ENCODE measurements at regions not wholly inside any gene's neighbourhood (a gene's known extent, or its start where the extent isn't known, plus 50 kb on each side); places are given as distances from the start of the nearest gene placed in this dataset.

DNA sequence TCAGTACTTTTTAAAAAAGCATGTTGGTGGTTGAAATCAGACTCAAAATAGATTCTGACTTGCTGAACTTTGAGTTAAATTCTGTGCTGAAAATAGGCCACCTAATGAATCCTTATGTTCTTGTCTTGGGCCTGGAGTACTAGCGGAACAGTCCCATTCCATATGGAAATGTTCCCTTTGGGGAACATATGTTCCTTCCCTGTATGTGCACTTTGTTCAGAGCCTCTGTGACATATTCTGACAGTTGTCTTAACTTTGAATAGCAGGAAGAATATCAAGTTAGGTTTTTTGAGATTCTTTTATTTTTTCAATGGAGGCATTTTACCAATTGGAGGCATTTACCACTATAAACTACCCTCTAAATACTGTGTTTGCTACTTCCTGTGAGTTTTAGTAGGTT lies 1667.8 kb downstream of the PLA2G4A start:
- DNase-seq (ENCODE audit: low read depth) = no peak
- TF ChIP-seq, protein P1, sequence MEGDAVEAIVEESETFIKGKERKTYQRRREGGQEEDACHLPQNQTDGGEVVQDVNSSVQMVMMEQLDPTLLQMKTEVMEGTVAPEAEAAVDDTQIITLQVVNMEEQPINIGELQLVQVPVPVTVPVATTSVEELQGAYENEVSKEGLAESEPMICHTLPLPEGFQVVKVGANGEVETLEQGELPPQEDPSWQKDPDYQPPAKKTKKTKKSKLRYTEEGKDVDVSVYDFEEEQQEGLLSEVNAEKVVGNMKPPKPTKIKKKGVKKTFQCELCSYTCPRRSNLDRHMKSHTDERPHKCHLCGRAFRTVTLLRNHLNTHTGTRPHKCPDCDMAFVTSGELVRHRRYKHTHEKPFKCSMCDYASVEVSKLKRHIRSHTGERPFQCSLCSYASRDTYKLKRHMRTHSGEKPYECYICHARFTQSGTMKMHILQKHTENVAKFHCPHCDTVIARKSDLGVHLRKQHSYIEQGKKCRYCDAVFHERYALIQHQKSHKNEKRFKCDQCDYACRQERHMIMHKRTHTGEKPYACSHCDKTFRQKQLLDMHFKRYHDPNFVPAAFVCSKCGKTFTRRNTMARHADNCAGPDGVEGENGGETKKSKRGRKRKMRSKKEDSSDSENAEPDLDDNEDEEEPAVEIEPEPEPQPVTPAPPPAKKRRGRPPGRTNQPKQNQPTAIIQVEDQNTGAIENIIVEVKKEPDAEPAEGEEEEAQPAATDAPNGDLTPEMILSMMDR (IDR thresholded peaks at IDR 0.05; ENCODE audit: low read depth, low read length, missing control alignments) = no peak
- in situ Hi-C loops (cut with HindIII; ENCODE audit: low sequenced_read_pairs) = no loop called here
- H3K4me3 ChIP-seq (ENCODE audit: low read depth, low read length) = no peak overlapping the region

- in situ Hi-C loops (cut with HindIII; ENCODE audit: low sequenced_read_pairs) = no loop called here
- no peak for DNase-seq (ENCODE audit: low read depth)
- TF ChIP-seq, protein P1 (IDR thresholded peaks at IDR 0.05; ENCODE audit: low read depth, low read length, missing control alignments) = no peak
- H3K4me3 ChIP-seq (ENCODE audit: low read depth, low read length) = no peak overlapping the region
These were observed 1668.3 kb downstream of the PLA2G4A start for GRCh38 chr1:188497020-188497419.

GRCh38 chr1:188499690-188500089 lies 1670.9 kb downstream of the PLA2G4A start:
- TF ChIP-seq, protein P1 (IDR thresholded peaks at IDR 0.05; ENCODE audit: low read depth, low read length, missing control alignments) = no peak
- in situ Hi-C loops (cut with HindIII; ENCODE audit: low sequenced_read_pairs) = no loop called here

GRCh38 chr1:188514917-188515316 lies 1686.2 kb downstream of the PLA2G4A start:
- in situ Hi-C loops (cut with HindIII; ENCODE audit: low sequenced_read_pairs) = no loop called here
- no peak overlapping the region for H3K4me3 ChIP-seq (ENCODE audit: low read depth, low read length)
- TF ChIP-seq, protein P1 (IDR thresholded peaks at IDR 0.05; ENCODE audit: low read depth, low read length, missing control alignments) = no peak
- peak; percentile 60 for DNase-seq (ENCODE audit: low read depth)

More at GRCh38 chr1:188499690-188500089, 1670.9 kb downstream of the PLA2G4A start:
- no peak overlapping the region for H3K4me3 ChIP-seq (ENCODE audit: low read depth, low read length)
- DNase-seq (ENCODE audit: low read depth) = no peak

DNA sequence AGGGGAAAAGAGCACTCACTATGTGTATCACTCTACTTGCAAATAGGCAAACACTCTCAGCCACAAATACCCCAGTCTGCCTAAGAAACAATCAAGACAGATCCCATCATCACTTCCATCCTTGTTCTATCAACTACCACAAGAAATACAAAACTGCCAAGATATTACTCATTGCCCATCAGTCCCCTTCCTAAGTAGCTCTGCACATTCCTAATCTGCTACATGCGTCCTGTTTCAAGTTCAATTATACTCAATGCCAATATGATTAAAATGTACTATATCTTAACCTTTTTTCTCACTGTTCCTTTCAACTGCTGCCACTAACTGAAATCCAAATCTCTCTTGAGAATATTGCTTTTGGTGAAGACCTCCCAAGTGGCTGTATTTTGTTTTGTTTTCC lies 1688.4 kb downstream of the PLA2G4A start:
- peak; percentile 47 for DNase-seq (ENCODE audit: low read depth)
- H3K4me3 ChIP-seq (ENCODE audit: low read depth, low read length) = no peak overlapping the region
- in situ Hi-C loops (cut with HindIII; ENCODE audit: low sequenced_read_pairs) = no loop called here
- TF ChIP-seq, protein P1 (IDR thresholded peaks at IDR 0.05; ENCODE audit: low read depth, low read length, missing control alignments) = no peak

DNA sequence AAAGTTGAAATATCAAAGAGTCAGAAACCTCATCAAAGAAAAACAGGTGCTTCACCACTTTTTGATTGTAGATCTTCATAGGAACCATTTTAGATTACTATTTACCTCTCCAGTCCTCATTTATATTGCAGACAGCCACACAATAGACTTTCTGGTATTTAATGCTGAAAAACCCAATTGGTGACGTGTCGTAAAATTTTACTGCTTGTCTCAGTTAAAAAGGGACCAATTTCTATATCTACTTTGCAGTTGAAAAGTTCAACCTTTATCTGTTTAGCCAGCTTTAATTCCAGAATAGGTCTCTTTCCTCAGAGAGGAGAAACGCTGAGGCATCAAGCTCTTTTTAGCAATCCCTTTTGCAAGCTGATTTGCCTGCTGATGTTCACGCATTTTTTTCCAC lies 1722.4 kb downstream of the PLA2G4A start:
- no peak overlapping the region for H3K4me3 ChIP-seq (ENCODE audit: low read depth, low read length)
- TF ChIP-seq, protein P1 (IDR thresholded peaks at IDR 0.05; ENCODE audit: low read depth, low read length, missing control alignments) = no peak
- no peak for DNase-seq (ENCODE audit: low read depth)
- in situ Hi-C loops (cut with HindIII; ENCODE audit: low sequenced_read_pairs) = no loop called here

GRCh38 chr1:188557053-188557452 lies 1728.3 kb downstream of the PLA2G4A start:
- TF ChIP-seq, protein P1 (IDR thresholded peaks at IDR 0.05; ENCODE audit: low read depth, low read length, missing control alignments) = no peak
- H3K4me3 ChIP-seq (ENCODE audit: low read depth, low read length) = no peak overlapping the region
- DNase-seq (ENCODE audit: low read depth) = no peak
- in situ Hi-C loops (cut with HindIII; ENCODE audit: low sequenced_read_pairs) = no loop called here
